AG04450 (cell line): ENCODE measurements at regions not wholly inside any gene's neighbourhood (a gene's known extent, or its start where the extent isn't known, plus 50 kb on each side); places are given as distances from the start of the nearest gene placed in this dataset.

Experiments used
- CTCF ChIA-PET: fragments of 300-600, 350-600 bp; formaldehyde crosslinking; extraction: SDS; loops from one replicate; lab custom pipeline; 2022; ENCODE audit warnings: antibody characterized with exemption, inconsistent platforms; lab: Charles Lee
- POLR2A ChIA-PET: fragments of 350-600 bp; formaldehyde crosslinking; extraction: SDS; loops from one replicate; lab custom pipeline; 2021; ENCODE audit warnings: antibody characterized with exemption, inconsistent platforms; lab: Yijun Ruan, JAX
- DNase-seq: peaks from one replicate; pipeline ENCODE4 v3.0.0-alpha.2; 2011; ENCODE audit warnings: low read depth, low spot score
- H3K27ac ChIP-seq: one replicate; pipeline ENCODE4 v1.5.1; 2012; ENCODE audit warnings: low read depth, low read length, control low read depth
- H3K27me3 ChIP-seq: one replicate; pipeline ENCODE4 v1.6.0; 2012; ENCODE audit warnings: low read length; ENCODE audit not compliant: control insufficient read depth, insufficient read depth
- H3K4me3 ChIP-seq: 2 replicates; pipeline ENCODE4 v1.5.1; 2011; ENCODE audit warnings: mild to moderate bottlenecking, low read depth, low read length, control low read depth
- H3K9me3 ChIP-seq: 2 replicates; pipeline ENCODE4 v1.5.1; 2012; ENCODE audit warnings: low read length; ENCODE audit not compliant: control insufficient read depth, insufficient read depth
- CTCF ChIP-seq: IDR thresholded peaks from 2 replicates; pipeline ENCODE4 v1.5.1; 2011; ENCODE audit warnings: low read depth, low read length, control low read depth, inconsistent platforms

- POLR2A ChIA-PET, result no interaction called here
- H3K27ac ChIP-seq, result no peak overlapping the region
- H3K27me3 ChIP-seq, result no peaks in the 10 kb centered on the region
- CTCF ChIA-PET, result interaction anchor here (0.7 kb wide), 1 partner anchor 450 kb away, joined by 3 read pairs; no protein-coding TSS in a partner anchor
- no peak for TF ChIP-seq CTCF
- no peak overlapping the region for H3K4me3 ChIP-seq
- H3K9me3 ChIP-seq, result no peaks in the 10 kb centered on the region
- DNase-seq, result no peak
Measured at GRCh38 chr3:94221829-94222228, 159.0 kb downstream of the NSUN3 start.

GRCh38 chr3:94225148-94225865, 162.4 kb downstream of the NSUN3 start:
- no peak for DNase-seq
- CTCF ChIA-PET, result interaction anchor here (1.5 kb wide), 1 partner anchor 9 kb away, joined by 4 read pairs; no protein-coding TSS in a partner anchor
- TF ChIP-seq CTCF, result no peak
- no peaks in the 10 kb centered on the region for H3K27me3 ChIP-seq
- H3K4me3 ChIP-seq, result no peak overlapping the region
- no peaks in the 10 kb centered on the region for H3K9me3 ChIP-seq
- H3K27ac ChIP-seq, result no peak overlapping the region
- POLR2A ChIA-PET, result no interaction called here

- DNase-seq, result no peak
- Histone ChIP-seq H3K9me3 (no peaks in the 10 kb centered on the region), H3K27ac (no peak overlapping the region), H3K4me3 (no peak overlapping the region), H3K27me3 (no peaks in the 10 kb centered on the region)
- no peak for TF ChIP-seq CTCF
- ChIA-PET POLR2A (no interaction called here), CTCF (interaction anchor here (1.5 kb wide), 1 partner anchor 8 kb away, joined by 4 read pairs; no protein-coding TSS in a partner anchor)
Measured at GRCh38 chr3:94226078-94226477, 163.2 kb downstream of the NSUN3 start.

- no peak overlapping the region for H3K27ac ChIP-seq
- no peaks in the 10 kb centered on the region for H3K27me3 ChIP-seq
- DNase-seq, result no peak
- POLR2A ChIA-PET, result no interaction called here
- CTCF ChIA-PET, result interaction anchor here (1.8 to 4.8 kb wide), 2 partner anchors 10 to 16 kb away, joined by 11 to 35 read pairs; no protein-coding TSS in a partner anchor
- H3K9me3 ChIP-seq, result no peaks in the 10 kb centered on the region
- no peak overlapping the region for H3K4me3 ChIP-seq
- TF ChIP-seq CTCF, result no peak
Measured at GRCh38 chr3:94232921-94233320, 170.1 kb downstream of the NSUN3 start.

GRCh38 chr3:94234177-94234788, 171.4 kb downstream of the NSUN3 start:
- TF ChIP-seq CTCF, result peak; percentile 60
- Histone ChIP-seq H3K9me3 (no peaks in the 10 kb centered on the region), H3K4me3 (no peak overlapping the region), H3K27ac (no peak overlapping the region), H3K27me3 (no peaks in the 10 kb centered on the region)
- DNase-seq, result no peak
- ChIA-PET CTCF (interaction anchor here (0.6 to 4.8 kb wide), 11 partner anchors 8 to 1462 kb away, joined by 3 to 35 read pairs (median 4); no protein-coding TSS in a partner anchor), POLR2A (no interaction called here)
